ENCODE measurements at regions not wholly inside any gene's neighbourhood (a gene's known extent, or its start where the extent isn't known, plus 50 kb on each side); places are given as distances from the start of the nearest gene placed in this dataset.

DNA sequence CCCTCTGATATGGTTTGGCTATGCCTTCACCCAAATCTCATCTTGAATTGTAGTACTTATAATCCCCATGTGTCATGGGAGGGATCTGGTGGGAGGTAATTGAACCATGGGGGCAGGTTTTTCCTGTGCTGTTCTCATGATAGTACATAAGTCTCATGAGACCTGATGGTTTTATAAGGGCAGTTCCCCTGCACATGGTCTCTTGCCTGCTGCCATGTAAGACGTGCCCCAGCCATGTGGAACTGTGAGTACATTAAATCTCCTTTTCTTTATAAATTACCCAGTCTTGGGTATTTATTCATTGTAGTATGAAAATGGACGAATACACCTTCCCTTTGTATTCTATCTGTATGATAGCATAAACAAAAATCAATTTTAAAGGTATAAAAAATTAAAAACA is 333.4 kb upstream of the FBXO33 start:
- TF ChIP-seq POLR2AphosphoS5 (IDR thresholded peaks at IDR 0.05; ENCODE audit: borderline replicate concordance, low read depth, low read length) (no peak), EZH2 (IDR thresholded peaks at IDR 0.05) (no peak), FOXP2 (optimal IDR thresholded peaks at IDR 0.05; ENCODE audit: control extremely low read depth, extremely low read length, insufficient read depth) (no peak)
